GM19099 (cell line): ENCODE measurements at regions not wholly inside any gene's neighbourhood (a gene's known extent, or its start where the extent isn't known, plus 50 kb on each side); places are given as distances from the start of the nearest gene placed in this dataset.
A peak's percentile ranks its signal among the peaks of the same experiment; 100 is the strongest.

ENCODE experiments used
- POLR2A ChIP-seq: IDR thresholded peaks from 3 replicates; pipeline ENCODE4 v1.6.1; 2011; ENCODE audit warnings: low read depth; ENCODE audit not compliant: insufficient read length; ENCODE audit errors: extremely low read depth

GRCh38 chr3:46100812-46101211 lies 73.5 kb upstream of the XCR1 start:
- TF ChIP-seq POLR2A, result no peak

- TF ChIP-seq POLR2A, result peak; percentile 47
Observed at GRCh38 chr3:46098319-46098761, 71.1 kb upstream of the XCR1 start.

GRCh38 chr3:46097691-46098241 lies 70.5 kb upstream of the XCR1 start:
- TF ChIP-seq POLR2A, result no peak

GRCh38 chr3:46096781-46097180 lies 69.5 kb upstream of the XCR1 start:
- no peak for TF ChIP-seq POLR2A

- no peak for TF ChIP-seq POLR2A
Observed at GRCh38 chr3:46096336-46096735, 69.1 kb upstream of the XCR1 start.

- TF ChIP-seq POLR2A, result no peak
Observed at GRCh38 chr3:46095307-46095706, 68.0 kb upstream of the XCR1 start.

GRCh38 chr3:46094506-46094905 lies 67.2 kb upstream of the XCR1 start:
- TF ChIP-seq POLR2A, result no peak

DNA sequence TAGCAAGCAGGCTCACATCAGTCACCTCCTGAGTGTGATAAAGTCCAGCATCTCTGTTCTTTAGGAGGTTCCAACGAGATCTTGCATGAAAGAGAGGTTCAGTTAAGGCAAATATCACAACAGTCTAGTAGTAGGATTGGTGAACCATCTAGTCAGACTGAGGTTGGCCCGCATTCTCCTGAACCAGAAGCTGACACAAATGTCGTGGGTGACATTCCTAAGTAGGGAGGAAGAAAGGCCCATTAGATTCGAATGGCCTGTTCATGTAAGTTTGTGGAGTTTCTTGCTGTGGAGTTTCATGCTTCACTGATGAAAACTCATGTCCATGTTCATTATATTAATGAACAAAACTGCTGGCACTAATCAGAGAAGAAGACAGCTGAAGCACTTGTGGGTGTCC lies 66.7 kb upstream of the XCR1 start:
- TF ChIP-seq POLR2A, result no peak

GRCh38 chr3:46093327-46093942 lies 66.2 kb upstream of the XCR1 start:
- TF ChIP-seq POLR2A, result no peak

GRCh38 chr3:46092702-46093080 lies 65.4 kb upstream of the XCR1 start:
- TF ChIP-seq POLR2A, result no peak

DNA sequence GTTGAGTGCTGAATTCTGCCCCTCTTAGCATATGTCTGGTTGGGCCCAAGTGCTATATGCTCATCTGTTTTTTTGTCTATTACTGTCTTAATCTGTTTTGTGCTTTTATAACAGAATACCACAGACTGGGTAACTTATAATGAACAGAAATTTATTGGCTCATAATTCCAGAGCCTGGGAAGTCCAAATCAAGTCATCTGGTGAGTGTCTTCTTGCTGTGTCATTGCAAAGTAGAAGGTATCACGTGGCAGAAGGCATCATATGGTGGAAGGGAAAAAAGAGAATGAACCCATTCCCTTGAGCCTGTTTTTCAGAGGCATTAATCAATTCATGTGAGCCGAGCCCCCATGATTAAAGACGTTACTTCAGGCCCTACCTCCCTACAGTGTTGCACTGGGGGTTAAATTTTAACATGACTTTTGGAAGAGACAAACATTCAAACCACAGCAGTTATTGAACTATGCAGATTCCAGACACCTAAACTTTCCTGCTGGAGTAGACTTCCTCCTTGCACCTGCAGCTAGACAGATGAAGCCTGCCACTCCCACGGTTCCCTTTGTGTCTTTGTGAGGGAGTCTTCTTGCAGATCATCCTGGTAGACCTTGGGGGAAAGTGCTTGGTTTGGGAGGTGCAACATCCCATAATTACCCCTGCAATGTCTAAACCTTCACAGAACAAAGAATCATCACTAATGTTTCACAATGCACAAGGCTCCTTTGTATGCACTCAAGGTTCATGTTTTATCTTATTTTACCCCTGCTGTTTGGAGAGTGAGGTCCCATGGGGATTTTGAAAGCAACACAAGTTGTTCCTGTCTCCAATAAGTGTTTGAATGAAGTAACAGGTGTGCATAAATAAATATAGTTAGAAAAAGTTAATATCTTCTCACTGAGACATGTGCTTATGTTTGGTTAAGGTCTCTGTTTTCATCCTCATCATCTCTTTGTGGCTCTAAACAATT lies 64.7 kb upstream of the XCR1 start:
- no peak for TF ChIP-seq POLR2A

DNA sequence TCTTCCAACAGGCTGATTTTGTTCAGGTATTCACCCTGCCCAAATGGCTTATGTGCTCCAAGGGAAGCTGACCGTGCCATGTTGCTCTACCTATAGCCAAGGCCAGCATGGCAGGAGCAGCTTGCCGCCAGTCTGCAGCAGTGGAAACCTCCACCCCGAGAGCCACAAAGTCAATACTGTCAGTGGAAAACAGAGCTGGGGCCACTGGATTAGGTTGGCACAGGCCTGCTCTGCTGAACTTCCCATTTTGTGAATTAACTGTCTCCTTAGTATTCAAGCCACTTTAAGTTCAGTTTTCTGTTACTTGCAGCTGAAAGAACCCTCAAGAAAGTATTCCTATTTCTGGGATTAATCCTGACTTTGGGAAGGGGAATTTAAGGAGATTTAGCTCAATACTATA lies 63.8 kb upstream of the XCR1 start:
- no peak for TF ChIP-seq POLR2A

- TF ChIP-seq POLR2A, result no peak
Observed at GRCh38 chr3:46090161-46090591, 62.9 kb upstream of the XCR1 start.

GRCh38 chr3:46089237-46090011 lies 62.1 kb upstream of the XCR1 start:
- no peak for TF ChIP-seq POLR2A

DNA sequence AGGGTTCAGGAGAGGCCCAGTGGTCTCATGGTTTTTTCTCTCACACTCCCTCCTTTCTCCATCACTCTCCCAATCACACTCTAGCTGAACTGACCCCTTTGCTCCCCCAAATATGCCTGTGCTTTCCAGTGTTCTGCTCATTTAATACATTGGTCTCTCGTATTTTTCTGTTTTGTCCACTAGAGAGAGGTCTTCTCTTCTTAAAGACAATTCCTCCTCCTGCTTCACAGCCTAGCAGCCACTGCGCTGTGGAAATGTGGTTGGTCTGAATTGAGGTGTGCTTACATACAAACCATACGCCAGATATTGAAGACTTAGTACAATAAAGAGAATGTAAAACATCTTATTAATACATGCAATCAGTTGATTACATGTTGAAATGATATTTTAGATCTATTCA lies 60.6 kb upstream of the XCR1 start:
- TF ChIP-seq POLR2A, result no peak
